HepG2 (cell line): ENCODE measurements at regions not wholly inside any gene's neighbourhood (a gene's known extent, or its start where the extent isn't known, plus 50 kb on each side); places are given as distances from the start of the nearest gene placed in this dataset.

Experiments
- ATAC-seq: fragments of 200-7000 bp; cut with Tn5 transposase; 3 replicates; pipeline ENCODE4 v1.9.1; 2020; ENCODE audit warnings: mild to moderate bottlenecking, moderate library complexity
- BruUV-seq: library from RNA; stranded (reverse); fragments of 400-500 nt; replicated peaks from 2 replicates; lab custom pipeline; 2021; lab: Mats Ljungman, UMichigan
- CTCF ChIA-PET: fragments of 300-600 bp; formaldehyde crosslinking; extraction: SDS; loops from one replicate; lab custom pipeline; 2021; ENCODE audit warnings: low total read pairs, inconsistent platforms, low intra/inter-chr PET ratio; lab: Yijun Ruan, JAX
- POLR2A ChIA-PET: fragments of 350-600 bp; sonication (Branson Sonifier 250); formaldehyde crosslinking; loops from one replicate; lab custom pipeline; 2020; ENCODE audit warnings: antibody characterized with exemption, inconsistent platforms; lab: Yijun Ruan, JAX
- DNase-seq: peaks from one replicate; pipeline ENCODE4 v3.0.0-alpha.2; 2015; ENCODE audit warnings: low spot score
- FAIRE-seq: peaks from 3 replicates; lab custom pipeline; 2011; peaks lifted over from hg19 to GRCh38; lab: Jason Lieb, UNC
- H2AFZ ChIP-seq: one replicate; pipeline ENCODE4 v1.6.1; 2011; ENCODE audit warnings: low read length, inconsistent platforms
- H3K27ac ChIP-seq: fragments of 300-600 bp; 3 replicates; pipeline ENCODE4 v1.8.0; 2011; ENCODE audit warnings: mixed run types, mild to moderate bottlenecking, mixed read lengths, low read length, inconsistent platforms; ENCODE audit not compliant: insufficient read depth; ENCODE audit errors: extremely low read length
- H3K27me3 ChIP-seq, 2 experiments: fragments of 200-600 bp in 1 of 2; 2 replicates in 1 of 2; 3 replicates in 1 of 2; pipeline versions ENCODE4 v1.6.0 to v1.8.0; 2011; ENCODE audit warnings: low read length in 2 of 2, mild to moderate bottlenecking in 2 of 2, moderate library complexity in 2 of 2, inconsistent platforms in 1 of 2; ENCODE audit not compliant: insufficient read depth in 2 of 2, control insufficient read depth in 1 of 2
- H3K36me3 ChIP-seq, 2 experiments: fragments of 200-600 bp in 1 of 2; replicated peaks in 1 of 2; 2 replicates in 1 of 2; 3 replicates in 1 of 2; pipeline versions ENCODE4 v1.5.1 to v1.8.0; 2011; ENCODE audit warnings: low read length in 2 of 2, inconsistent platforms in 1 of 2; ENCODE audit not compliant: insufficient read depth in 2 of 2, control insufficient read depth in 1 of 2
- H3K4me1 ChIP-seq: 2 replicates; pipeline ENCODE4 v1.5.1; 2012; ENCODE audit warnings: low read length, inconsistent platforms; ENCODE audit not compliant: insufficient read depth
- H3K4me2 ChIP-seq: 2 replicates; pipeline ENCODE4 v1.6.0; 2011; ENCODE audit warnings: low read depth, low read length, inconsistent platforms
- H3K4me3 ChIP-seq, 3 experiments: fragments of 200-600 bp in 1 of 3; sonication (generic), shearing (Covaris generic) in 1 of 3; replicated peaks in 1 of 3; 2 replicates each; pipeline ENCODE4 v1.5.1; 2011 to 2016; ENCODE audit warnings: low read length in 3 of 3, inconsistent platforms in 2 of 3, low read depth in 2 of 3, mild to moderate bottlenecking in 2 of 3, control low read depth in 1 of 3, mixed read lengths in 1 of 3; ENCODE audit not compliant: insufficient read depth in 1 of 3
- H3K79me2 ChIP-seq: one replicate; pipeline ENCODE4 v1.6.1; 2011; ENCODE audit warnings: low read length, inconsistent platforms; ENCODE audit not compliant: insufficient read depth
- H3K9ac ChIP-seq: 2 replicates; pipeline ENCODE4 v1.6.0; 2011; ENCODE audit warnings: mild to moderate bottlenecking, low read depth, low read length, inconsistent platforms; ENCODE audit not compliant: insufficient read depth
- H3K9me3 ChIP-seq: 2 replicates; pipeline ENCODE4 v1.5.1; 2012; ENCODE audit warnings: mild to moderate bottlenecking, low read length
- H4K20me1 ChIP-seq: 2 replicates; pipeline ENCODE4 v1.6.0; 2011; ENCODE audit warnings: inconsistent platforms, mild to moderate bottlenecking, low read length, moderate library complexity; ENCODE audit not compliant: insufficient read depth
- EHMT2 ChIP-seq: fragments of 200-600 bp; sonication (generic); IDR thresholded peaks from 2 replicates; pipeline ENCODE4 v1.7.0; 2017; ENCODE audit warnings: antibody characterized with exemption, low read depth, low read length, borderline replicate concordance
- HNRNPK ChIP-seq: fragments of 200-400 bp; formaldehyde crosslinking; IDR thresholded peaks from 2 replicates; pipeline ENCODE4 v1.6.1; 2018; ENCODE audit warnings: low read length, low read depth, moderate library complexity, mild to moderate bottlenecking; ENCODE audit not compliant: poor library complexity, severe bottlenecking
- PHF21A ChIP-seq: sonication (generic); formaldehyde crosslinking; IDR thresholded peaks from 2 replicates; pipeline ENCODE4 v1.5.0; 2020; ENCODE audit warnings: mild to moderate bottlenecking, missing genetic modification reagents
- SMARCE1 ChIP-seq: fragments of 450-650 bp; IDR thresholded peaks from 2 replicates; pipeline ENCODE4 v1.6.1; 2017; ENCODE audit warnings: borderline replicate concordance
- YY1 ChIP-seq: IDR thresholded peaks from 2 replicates; pipeline ENCODE4 v1.6.1; 2011; ENCODE audit warnings: low read length, low read depth, moderate library complexity, mild to moderate bottlenecking; ENCODE audit not compliant: insufficient read depth, insufficient replicate concordance
- ZBTB4 ChIP-seq: sonication (generic); formaldehyde crosslinking; IDR thresholded peaks from 2 replicates; pipeline ENCODE4 v1.4.0; 2020; ENCODE audit warnings: missing genetic modification reagents, mild to moderate bottlenecking, borderline replicate concordance
- ZFP36L1 ChIP-seq: sonication (generic); formaldehyde crosslinking; IDR thresholded peaks from 2 replicates; pipeline ENCODE4 v1.8.0; 2022; ENCODE audit warnings: mild to moderate bottlenecking, missing genetic modification reagents, moderate library complexity
- ZSCAN22 ChIP-seq: sonication (generic); formaldehyde crosslinking; IDR thresholded peaks from 2 replicates; pipeline ENCODE4 v1.4.0; 2020; ENCODE audit warnings: mild to moderate bottlenecking, missing genetic modification reagents
- WGBS: methylation state at CpG from one replicate; pipeline ENCODE4 v1.1.6; 2017; ENCODE audit warnings: low lambda C conversion rate; 5-methylcytosine and 5-hydroxymethylcytosine counted together
- in situ Hi-C: cut with HindIII; loops from 2 replicates; pipeline ENCODE4 v1.10.0; 2017; ENCODE audit warnings: low pct_unique_long_range_greater_than_20kb; ENCODE audit not compliant: extremely low pct_ligation_motif_present
- intact Hi-C: fragments of 100-400 bp; cut with micrococcal nuclease; formaldehyde crosslinking; loops from one replicate; pipeline ENCODE4 v1.10.0; 2022; ENCODE audit not compliant: unreplicated experiment

DNA sequence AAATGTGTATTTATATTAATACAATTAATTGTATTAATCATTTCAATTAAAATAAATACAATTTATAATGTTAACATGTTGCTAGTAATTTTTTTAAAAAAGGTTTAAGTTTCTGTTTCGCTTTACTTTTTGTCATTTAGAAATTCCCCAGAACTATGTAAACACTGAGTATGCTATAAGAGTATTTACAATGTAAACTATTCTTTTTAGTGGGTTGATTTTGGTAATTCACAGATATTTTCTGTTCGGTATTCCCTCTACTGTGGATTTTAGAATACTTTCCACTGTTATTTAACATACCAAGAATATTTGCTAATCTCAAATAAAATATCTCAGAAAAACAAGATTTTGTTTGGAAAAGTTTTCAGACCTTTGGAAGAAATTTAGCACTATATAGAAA, 1564.4 kb downstream of the EFNA5 start:
- TF ChIP-seq EHMT2 = no peak
- no peak for TF ChIP-seq HNRNPK
- no peak for TF ChIP-seq SMARCE1
- no peak for TF ChIP-seq ZSCAN22
- no peak for TF ChIP-seq PHF21A
- no peak for TF ChIP-seq YY1
- TF ChIP-seq ZFP36L1 (CRISPR knock-in tag) = no peak
- no peak for TF ChIP-seq ZBTB4 (CRISPR knock-in tag)
- CTCF ChIA-PET = no interaction called here
- Histone ChIP-seq H3K79me2 (no peaks in the 10 kb centered on the region), H3K9me3 (no peaks in the 10 kb centered on the region), H4K20me1 (no peaks in the 10 kb centered on the region), H3K9ac (no peak overlapping the region), H2AFZ (no peak overlapping the region), H3K4me1 (no peaks in the 10 kb centered on the region), H3K36me3 (no peaks in the 10 kb centered on the region), H3K27me3 (no peaks in the 10 kb centered on the region), H3K4me2 (no peak overlapping the region), H3K27ac (no peak overlapping the region), H3K4me3 (no peak overlapping the region)
- POLR2A ChIA-PET = no interaction called here
- FAIRE-seq = no peak
- no peak for ATAC-seq
- in situ Hi-C loops (no loop called here), intact Hi-C loops (no loop called here)
- no peak for DNase-seq
- no TSS peak for BruUV-seq
- 2% methylated on average over 2 of the region's 2 CpGs for WGBS
